Liver (tissue), 8 donors: ENCODE measurements at regions not wholly inside any gene's neighbourhood (a gene's known extent, or its start where the extent isn't known, plus 50 kb on each side); places are given as distances from the start of the nearest gene placed in this dataset.

ENCODE experiments used
- DNase-seq: peaks from one replicate; pipeline ENCODE4 v3.0.0-alpha.2; 2017; ENCODE audit warnings: low spot score
- H3K27ac ChIP-seq, 2 donors: one replicate each; pipeline ENCODE4 v1.7.0; 2013; ENCODE audit warnings: inconsistent platforms in 2 of 2, low read length in 2 of 2, control low read depth in 1 of 2, low read depth in 1 of 2, mild to moderate bottlenecking in 1 of 2
- H3K27me3 ChIP-seq, 4 donors: one replicate each; pipeline versions ENCODE4 v1.6.1 to v1.7.0; 2013; ENCODE audit warnings: low read length in 3 of 4, inconsistent platforms in 1 of 4, mild to moderate bottlenecking in 1 of 4, moderate library complexity in 1 of 4; ENCODE audit not compliant: control insufficient read depth in 4 of 4, insufficient read depth in 4 of 4
- H3K36me3 ChIP-seq, 4 donors: one replicate each; pipeline versions ENCODE4 v1.6.1 to v1.7.0; 2013; ENCODE audit warnings: low read length in 3 of 4, mild to moderate bottlenecking in 3 of 4, low read depth in 1 of 4, moderate library complexity in 1 of 4; ENCODE audit not compliant: control insufficient read depth in 4 of 4, insufficient read depth in 3 of 4
- H3K4me1 ChIP-seq, 4 donors: one replicate each; pipeline versions ENCODE4 v1.6.1 to v1.7.0; 2013; ENCODE audit warnings: low read length in 3 of 4, mild to moderate bottlenecking in 3 of 4, moderate library complexity in 1 of 4; ENCODE audit not compliant: control insufficient read depth in 4 of 4, insufficient read depth in 4 of 4
- H3K4me3 ChIP-seq, 3 donors: one replicate each; pipeline versions ENCODE4 v1.6.1 to v1.7.0; 2013; ENCODE audit warnings: low read length in 3 of 3, control low read depth in 1 of 3, low read depth in 1 of 3, mild to moderate bottlenecking in 1 of 3
- H3K9ac ChIP-seq, 2 donors: one replicate each; pipeline ENCODE4 v1.7.0; 2013; ENCODE audit warnings: low read length in 2 of 2, mild to moderate bottlenecking in 2 of 2, moderate library complexity in 2 of 2, control low read depth in 1 of 2, low read depth in 1 of 2
- H3K9me3 ChIP-seq, 4 donors: one replicate each; pipeline versions ENCODE4 v1.6.1 to v1.7.0; 2013; ENCODE audit warnings: low read length in 3 of 4; ENCODE audit not compliant: control insufficient read depth in 4 of 4
- ATF3 ChIP-seq: IDR thresholded peaks from 2 replicates; pipeline ENCODE4 v1.6.1; 2016; ENCODE audit warnings: antibody characterized with exemption
- CTCF ChIP-seq: fragments of 150-350 bp; IDR thresholded peaks from 2 replicates; pipeline ENCODE4 v1.5.1; 2017; ENCODE audit warnings: improper control_type of control experiment, low read depth, low read length; ENCODE audit not compliant: missing input control
- EGR1 ChIP-seq, 2 donors: IDR thresholded peaks; 2 replicates each; pipeline ENCODE4 v1.6.1; 2016 to 2018; ENCODE audit warnings: antibody characterized with exemption in 2 of 2, low read depth in 2 of 2
- FOXA1 ChIP-seq: IDR thresholded peaks from 2 replicates; pipeline ENCODE4 v1.6.1; 2016; ENCODE audit warnings: antibody characterized with exemption
- FOXA2 ChIP-seq: IDR thresholded peaks from 2 replicates; pipeline ENCODE4 v1.6.1; 2016; ENCODE audit warnings: antibody characterized with exemption
- GABPA ChIP-seq, 2 donors: IDR thresholded peaks in 1 of 2; conservative IDR thresholded peaks in 1 of 2; 2 replicates each; pipeline ENCODE4 v1.6.1; 2016; ENCODE audit warnings: antibody characterized with exemption in 2 of 2, mild to moderate bottlenecking in 1 of 2, moderate library complexity in 1 of 2
- HNF4A ChIP-seq, 2 donors: conservative IDR thresholded peaks; 2 replicates each; pipeline ENCODE4 v1.6.1; 2016; ENCODE audit warnings: antibody characterized with exemption in 2 of 2, mild to moderate bottlenecking in 2 of 2
- HNF4G ChIP-seq: IDR thresholded peaks from 2 replicates; pipeline ENCODE4 v1.6.1; 2016; ENCODE audit warnings: antibody characterized with exemption
- JUND ChIP-seq, 2 donors: IDR thresholded peaks; 2 replicates each; pipeline ENCODE4 v1.6.1; 2016; ENCODE audit warnings: antibody characterized with exemption in 2 of 2
- MAX ChIP-seq: IDR thresholded peaks from 2 replicates; pipeline ENCODE4 v1.6.1; 2016; ENCODE audit warnings: antibody characterized with exemption
- NR2F2 ChIP-seq: IDR thresholded peaks from 2 replicates; pipeline ENCODE4 v1.6.1; 2016; ENCODE audit warnings: antibody characterized with exemption
- RAD21 ChIP-seq, 2 donors: IDR thresholded peaks; 2 replicates each; pipeline ENCODE4 v1.6.1; 2016; ENCODE audit warnings: antibody characterized with exemption in 2 of 2, mild to moderate bottlenecking in 2 of 2
- RXRA ChIP-seq, 2 donors: IDR thresholded peaks; 2 replicates each; pipeline ENCODE4 v1.6.1; 2017 to 2018; ENCODE audit warnings: antibody characterized with exemption in 2 of 2, mild to moderate bottlenecking in 1 of 2
- TAF1 ChIP-seq: conservative IDR thresholded peaks from 2 replicates; pipeline ENCODE4 v1.6.1; 2016; ENCODE audit warnings: antibody characterized with exemption, mild to moderate bottlenecking
- YY1 ChIP-seq: IDR thresholded peaks from 2 replicates; pipeline ENCODE4 v1.6.1; 2016; ENCODE audit warnings: antibody characterized with exemption, mild to moderate bottlenecking
- ZBTB33 ChIP-seq: IDR thresholded peaks from 2 replicates; pipeline ENCODE4 v1.6.1; 2016; ENCODE audit warnings: antibody characterized with exemption
- WGBS: extraction: QIAGEN DNeasy Blood & Tissue Kit; methylation state at CpG from one replicate; pipeline ENCODE4 v1.1.7; 2013; 5-methylcytosine and 5-hydroxymethylcytosine counted together
- donor health status: healthy.
- donor health status: healthy.
- donor health status: healthy.
- donor health status: healthy.
- donor health status: healthy.

- TF ChIP-seq HNF4G = no peak
- TF ChIP-seq TAF1 = no peak
- no peak for TF ChIP-seq FOXA2
- no peak for TF ChIP-seq MAX
- no peak for TF ChIP-seq RAD21 (IDR thresholded peaks at IDR 0.05)
Observed at GRCh38 chr15:38696790-38697495, 132.3 kb upstream of the RASGRP1 start (continued).

- no peak for DNase-seq
- Histone ChIP-seq H3K9me3 (no peaks in the 10 kb centered on the region), H3K36me3 (no peaks in the 10 kb centered on the region), H3K9ac (no peak overlapping the region), H3K27ac (no peak overlapping the region), H3K27me3 (no peaks in the 10 kb centered on the region), H3K4me3 (no peak overlapping the region), H3K4me1 (peaks cover 2 to 7% (median 4%) of the 10 kb centered on the region in 4 donors)
- TF ChIP-seq HNF4A (conservative IDR thresholded peaks at IDR 0.05) (no peak), EGR1 (IDR thresholded peaks at IDR 0.05; ENCODE audit: low read depth in 2 of 2) (no peak), RAD21 (IDR thresholded peaks at IDR 0.05) (no peak), YY1 (no peak), JUND (IDR thresholded peaks at IDR 0.05) (no peak), ATF3 (no peak), NR2F2 (no peak), RXRA (IDR thresholded peaks at IDR 0.05) (no peak)
- WGBS = 66% methylated on average over 4 of the region's 4 CpGs
Observed at GRCh38 chr15:38698254-38698653, 133.6 kb upstream of the RASGRP1 start.

- Histone ChIP-seq H3K4me3 (no peak overlapping the region), H3K9ac (no peak overlapping the region), H3K27ac (no peak overlapping the region), H3K27me3 (no peaks in the 10 kb centered on the region), H3K9me3 (no peaks in the 10 kb centered on the region), H3K4me1 (peaks cover 2 to 7% (median 4%) of the 10 kb centered on the region in 4 donors), H3K36me3 (no peaks in the 10 kb centered on the region)
- TF ChIP-seq ZBTB33 (no peak), RAD21 (IDR thresholded peaks at IDR 0.05) (peak; percentile 62 to 76), CTCF (peak; percentile 75), GABPA (IDR thresholded peaks at IDR 0.05 in 1 of 2, conservative IDR thresholded peaks at IDR 0.05 in 1 of 2) (no peak), HNF4G (no peak), FOXA1 (no peak), MAX (no peak), FOXA2 (no peak), NR2F2 (no peak)
- DNase-seq = peak; percentile 46
- WGBS = 59% methylated on average over 2 of the region's 2 CpGs
Observed at GRCh38 chr15:38699633-38700230, 135.1 kb upstream of the RASGRP1 start.
